ENCODE measurements at regions not wholly inside any gene's neighbourhood (a gene's known extent, or its start where the extent isn't known, plus 50 kb on each side); places are given as distances from the start of the nearest gene placed in this dataset.

DNA sequence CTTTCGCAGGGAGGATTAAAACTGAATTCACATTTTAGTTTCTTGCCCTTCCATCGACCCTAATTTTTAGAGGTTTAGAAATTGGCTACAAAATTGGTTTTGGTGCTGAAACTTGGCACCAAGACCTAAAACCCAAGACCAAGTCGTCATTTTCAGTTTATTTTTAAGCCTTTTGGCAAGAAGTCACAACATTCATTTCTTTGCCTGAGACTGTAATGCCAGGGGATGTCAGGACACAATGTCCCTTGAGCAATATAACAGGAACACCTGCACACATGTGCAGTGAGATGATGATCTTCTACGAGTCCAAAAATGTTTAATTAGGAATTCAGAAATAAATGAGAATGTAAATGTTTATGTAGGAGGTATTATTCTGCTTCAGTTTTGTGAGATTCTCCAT lies 335.4 kb upstream of the ANKRD30A start:
- TF ChIP-seq IKZF1 (conservative IDR thresholded peaks at IDR 0.05) (no peak), SRF (IDR thresholded peaks at IDR 0.05; ENCODE audit: low read depth in 2 of 2, low read length in 2 of 2) (no peak), CBFB (IDR thresholded peaks at IDR 0.05; ENCODE audit: low read depth) (no peak), EZH2 (IDR thresholded peaks at IDR 0.05; ENCODE audit: borderline replicate concordance, control insufficient read depth, low read depth, low read length) (no peak), PAX8 (IDR thresholded peaks at IDR 0.05) (no peak), NR2C2 (IDR thresholded peaks at IDR 0.05; ENCODE audit: borderline replicate concordance, control insufficient read depth, insufficient read length, low read depth) (no peak), HDAC6 (IDR thresholded peaks at IDR 0.05; ENCODE audit: unreplicated experiment) (no peak)
- TF ChIP-seq, protein P1, sequence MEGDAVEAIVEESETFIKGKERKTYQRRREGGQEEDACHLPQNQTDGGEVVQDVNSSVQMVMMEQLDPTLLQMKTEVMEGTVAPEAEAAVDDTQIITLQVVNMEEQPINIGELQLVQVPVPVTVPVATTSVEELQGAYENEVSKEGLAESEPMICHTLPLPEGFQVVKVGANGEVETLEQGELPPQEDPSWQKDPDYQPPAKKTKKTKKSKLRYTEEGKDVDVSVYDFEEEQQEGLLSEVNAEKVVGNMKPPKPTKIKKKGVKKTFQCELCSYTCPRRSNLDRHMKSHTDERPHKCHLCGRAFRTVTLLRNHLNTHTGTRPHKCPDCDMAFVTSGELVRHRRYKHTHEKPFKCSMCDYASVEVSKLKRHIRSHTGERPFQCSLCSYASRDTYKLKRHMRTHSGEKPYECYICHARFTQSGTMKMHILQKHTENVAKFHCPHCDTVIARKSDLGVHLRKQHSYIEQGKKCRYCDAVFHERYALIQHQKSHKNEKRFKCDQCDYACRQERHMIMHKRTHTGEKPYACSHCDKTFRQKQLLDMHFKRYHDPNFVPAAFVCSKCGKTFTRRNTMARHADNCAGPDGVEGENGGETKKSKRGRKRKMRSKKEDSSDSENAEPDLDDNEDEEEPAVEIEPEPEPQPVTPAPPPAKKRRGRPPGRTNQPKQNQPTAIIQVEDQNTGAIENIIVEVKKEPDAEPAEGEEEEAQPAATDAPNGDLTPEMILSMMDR (IDR thresholded peaks at IDR 0.05 in 2 of 3, conservative IDR thresholded peaks at IDR 0.05 in 1 of 3; ENCODE audit: control insufficient read depth in 2 of 3, extremely low read depth in 1 of 3, insufficient read depth in 1 of 3, low read depth in 3 of 3, low read length in 3 of 3), result no peak
- TF ChIP-seq, protein P2, sequence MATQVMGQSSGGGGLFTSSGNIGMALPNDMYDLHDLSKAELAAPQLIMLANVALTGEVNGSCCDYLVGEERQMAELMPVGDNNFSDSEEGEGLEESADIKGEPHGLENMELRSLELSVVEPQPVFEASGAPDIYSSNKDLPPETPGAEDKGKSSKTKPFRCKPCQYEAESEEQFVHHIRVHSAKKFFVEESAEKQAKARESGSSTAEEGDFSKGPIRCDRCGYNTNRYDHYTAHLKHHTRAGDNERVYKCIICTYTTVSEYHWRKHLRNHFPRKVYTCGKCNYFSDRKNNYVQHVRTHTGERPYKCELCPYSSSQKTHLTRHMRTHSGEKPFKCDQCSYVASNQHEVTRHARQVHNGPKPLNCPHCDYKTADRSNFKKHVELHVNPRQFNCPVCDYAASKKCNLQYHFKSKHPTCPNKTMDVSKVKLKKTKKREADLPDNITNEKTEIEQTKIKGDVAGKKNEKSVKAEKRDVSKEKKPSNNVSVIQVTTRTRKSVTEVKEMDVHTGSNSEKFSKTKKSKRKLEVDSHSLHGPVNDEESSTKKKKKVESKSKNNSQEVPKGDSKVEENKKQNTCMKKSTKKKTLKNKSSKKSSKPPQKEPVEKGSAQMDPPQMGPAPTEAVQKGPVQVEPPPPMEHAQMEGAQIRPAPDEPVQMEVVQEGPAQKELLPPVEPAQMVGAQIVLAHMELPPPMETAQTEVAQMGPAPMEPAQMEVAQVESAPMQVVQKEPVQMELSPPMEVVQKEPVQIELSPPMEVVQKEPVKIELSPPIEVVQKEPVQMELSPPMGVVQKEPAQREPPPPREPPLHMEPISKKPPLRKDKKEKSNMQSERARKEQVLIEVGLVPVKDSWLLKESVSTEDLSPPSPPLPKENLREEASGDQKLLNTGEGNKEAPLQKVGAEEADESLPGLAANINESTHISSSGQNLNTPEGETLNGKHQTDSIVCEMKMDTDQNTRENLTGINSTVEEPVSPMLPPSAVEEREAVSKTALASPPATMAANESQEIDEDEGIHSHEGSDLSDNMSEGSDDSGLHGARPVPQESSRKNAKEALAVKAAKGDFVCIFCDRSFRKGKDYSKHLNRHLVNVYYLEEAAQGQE (IDR thresholded peaks at IDR 0.05; ENCODE audit: low read depth, low read length), result no peak
- TF ChIP-seq, protein P3, sequence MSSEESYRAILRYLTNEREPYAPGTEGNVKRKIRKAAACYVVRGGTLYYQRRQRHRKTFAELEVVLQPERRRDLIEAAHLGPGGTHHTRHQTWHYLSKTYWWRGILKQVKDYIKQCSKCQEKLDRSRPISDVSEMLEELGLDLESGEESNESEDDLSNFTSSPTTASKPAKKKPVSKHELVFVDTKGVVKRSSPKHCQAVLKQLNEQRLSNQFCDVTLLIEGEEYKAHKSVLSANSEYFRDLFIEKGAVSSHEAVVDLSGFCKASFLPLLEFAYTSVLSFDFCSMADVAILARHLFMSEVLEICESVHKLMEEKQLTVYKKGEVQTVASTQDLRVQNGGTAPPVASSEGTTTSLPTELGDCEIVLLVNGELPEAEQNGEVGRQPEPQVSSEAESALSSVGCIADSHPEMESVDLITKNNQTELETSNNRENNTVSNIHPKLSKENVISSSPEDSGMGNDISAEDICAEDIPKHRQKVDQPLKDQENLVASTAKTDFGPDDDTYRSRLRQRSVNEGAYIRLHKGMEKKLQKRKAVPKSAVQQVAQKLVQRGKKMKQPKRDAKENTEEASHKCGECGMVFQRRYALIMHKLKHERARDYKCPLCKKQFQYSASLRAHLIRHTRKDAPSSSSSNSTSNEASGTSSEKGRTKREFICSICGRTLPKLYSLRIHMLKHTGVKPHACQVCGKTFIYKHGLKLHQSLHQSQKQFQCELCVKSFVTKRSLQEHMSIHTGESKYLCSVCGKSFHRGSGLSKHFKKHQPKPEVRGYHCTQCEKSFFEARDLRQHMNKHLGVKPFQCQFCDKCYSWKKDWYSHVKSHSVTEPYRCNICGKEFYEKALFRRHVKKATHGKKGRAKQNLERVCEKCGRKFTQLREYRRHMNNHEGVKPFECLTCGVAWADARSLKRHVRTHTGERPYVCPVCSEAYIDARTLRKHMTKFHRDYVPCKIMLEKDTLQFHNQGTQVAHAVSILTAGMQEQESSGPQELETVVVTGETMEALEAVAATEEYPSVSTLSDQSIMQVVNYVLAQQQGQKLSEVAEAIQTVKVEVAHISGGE (CRISPR knock-in tag; IDR thresholded peaks at IDR 0.05), result no peak
